SHP77 treated with DMSO at 0.1 percent for 48 hours (cell line): ENCODE measurements at regions not wholly inside any gene's neighbourhood (a gene's known extent, or its start where the extent isn't known, plus 50 kb on each side); places are given as distances from the start of the nearest gene placed in this dataset.

Experiments used
- DNase-seq: peaks from one replicate; lab custom pipeline; 2025; lab: John Stamatoyannopoulos, UW

DNA sequence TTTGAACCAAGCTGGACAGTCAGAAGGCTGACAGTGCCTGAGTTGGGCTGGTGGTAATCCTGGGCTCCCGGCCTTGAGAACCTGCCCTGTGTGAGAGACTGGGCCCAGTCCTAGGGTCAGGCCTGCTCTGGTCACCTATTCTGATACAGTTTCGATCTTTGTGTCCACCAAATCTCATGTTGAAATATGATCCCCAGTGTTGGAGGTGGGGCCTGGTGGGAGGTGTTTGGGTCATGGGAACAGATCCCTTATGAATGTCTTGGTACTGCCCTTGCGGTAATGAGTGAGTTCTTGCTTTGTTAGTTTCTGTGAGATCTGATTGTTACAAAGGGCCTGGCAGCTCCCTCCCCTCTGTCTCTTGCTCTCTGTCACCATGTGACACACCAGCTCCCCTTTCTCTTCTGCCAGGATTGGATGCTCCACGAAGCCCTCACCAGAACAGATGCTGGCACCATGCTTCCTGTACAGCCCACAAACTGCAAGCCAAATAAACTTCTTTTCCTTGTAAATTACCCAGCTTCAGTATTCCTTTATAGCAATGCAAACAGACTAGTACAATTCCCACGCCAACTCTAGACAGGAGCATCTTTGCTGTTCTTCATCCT is 111.8 kb upstream of the ZNF438 start:
- no peak for DNase-seq

DNA sequence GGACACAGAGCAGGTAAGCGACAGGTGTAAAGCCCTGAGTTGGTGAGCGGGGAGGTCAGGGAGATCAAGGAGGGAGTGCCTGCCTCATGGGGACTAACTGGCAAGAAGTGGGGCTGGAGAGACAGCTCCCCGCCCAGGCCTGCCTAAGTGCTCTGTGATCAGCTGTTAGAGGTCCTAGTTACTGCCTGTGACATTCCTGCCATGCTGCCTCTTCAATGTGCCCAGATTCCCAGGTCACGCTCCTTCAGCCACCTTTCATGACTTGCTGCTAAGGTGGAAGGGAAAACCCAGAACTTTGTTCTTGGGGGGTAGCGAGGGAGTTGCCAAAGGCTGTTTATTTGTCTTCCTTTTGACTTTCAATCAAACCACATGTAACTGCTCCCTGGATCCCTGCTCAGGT is 114.3 kb upstream of the ZNF438 start:
- DNase-seq: no peak

DNA sequence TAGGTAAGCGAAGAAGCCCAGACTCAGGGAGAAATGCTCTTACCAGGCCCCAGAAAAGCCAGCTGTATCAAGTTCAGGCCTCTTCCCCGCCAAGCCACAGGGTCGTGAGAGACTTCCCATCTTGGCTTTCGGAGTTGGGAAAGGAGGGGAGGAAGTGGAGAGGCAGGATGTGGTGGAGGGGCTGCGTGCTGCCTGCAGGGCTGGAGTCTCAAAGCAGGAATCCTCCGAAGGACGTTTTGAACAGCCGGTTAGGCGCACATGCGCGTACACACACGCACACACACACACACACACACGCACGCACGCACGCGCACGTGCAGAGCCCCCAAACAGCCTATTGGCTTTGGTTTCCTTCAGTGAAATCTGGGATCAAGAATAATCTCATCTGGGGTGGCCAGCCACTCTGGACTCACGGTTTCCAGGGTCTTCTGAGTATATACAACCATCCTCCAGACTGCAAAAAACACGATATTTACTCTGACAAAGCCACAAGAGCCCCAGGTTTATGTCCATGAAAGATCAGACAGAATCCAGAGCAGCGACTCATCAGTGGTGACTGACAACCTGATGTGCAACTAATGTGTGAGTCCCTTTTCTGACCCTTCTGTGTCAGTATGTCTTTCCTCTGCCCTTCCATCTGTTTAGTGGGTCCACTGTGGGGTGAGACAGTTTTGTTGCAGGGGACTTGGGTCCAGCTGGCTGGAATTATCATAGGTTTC is 115.0 kb upstream of the ZNF438 start:
- DNase-seq: no peak

DNA sequence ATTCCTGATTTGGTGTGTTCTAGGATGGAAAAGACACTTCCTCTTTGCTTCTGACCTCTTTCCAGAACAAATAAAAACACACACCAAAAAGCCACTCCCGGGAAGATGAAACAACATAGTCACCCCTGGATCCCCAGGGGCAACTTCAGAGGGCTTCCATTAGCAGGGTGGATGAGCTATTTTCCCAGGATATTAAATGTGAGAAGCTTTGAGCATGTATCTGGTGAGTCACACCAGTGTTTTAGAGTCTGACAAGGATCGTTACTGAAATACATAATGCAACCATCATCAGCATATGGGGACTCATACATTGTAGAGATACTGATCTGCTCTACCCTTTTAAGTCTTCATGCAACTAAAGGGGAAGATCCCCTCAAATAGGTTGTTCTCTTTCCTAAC is 115.5 kb upstream of the ZNF438 start:
- DNase-seq: no peak

DNA sequence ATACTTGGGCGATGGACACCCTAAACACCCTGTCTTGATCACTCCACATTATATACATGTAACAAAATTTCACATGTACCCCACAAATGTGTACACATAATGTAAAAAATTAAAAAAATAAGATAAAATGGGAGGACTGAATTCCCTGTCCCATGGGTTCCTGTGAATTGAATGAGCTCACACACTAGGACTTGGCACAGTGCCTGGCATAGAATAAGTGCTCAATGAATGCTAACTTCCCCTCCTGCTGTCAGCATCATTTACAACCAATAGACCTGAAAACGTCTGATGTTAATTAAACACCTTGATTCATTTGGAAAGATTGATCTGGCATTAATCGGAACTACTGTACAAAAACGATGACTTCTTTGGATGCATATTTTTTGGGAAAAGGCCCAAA is 117.3 kb upstream of the ZNF438 start:
- DNase-seq: no peak

DNA sequence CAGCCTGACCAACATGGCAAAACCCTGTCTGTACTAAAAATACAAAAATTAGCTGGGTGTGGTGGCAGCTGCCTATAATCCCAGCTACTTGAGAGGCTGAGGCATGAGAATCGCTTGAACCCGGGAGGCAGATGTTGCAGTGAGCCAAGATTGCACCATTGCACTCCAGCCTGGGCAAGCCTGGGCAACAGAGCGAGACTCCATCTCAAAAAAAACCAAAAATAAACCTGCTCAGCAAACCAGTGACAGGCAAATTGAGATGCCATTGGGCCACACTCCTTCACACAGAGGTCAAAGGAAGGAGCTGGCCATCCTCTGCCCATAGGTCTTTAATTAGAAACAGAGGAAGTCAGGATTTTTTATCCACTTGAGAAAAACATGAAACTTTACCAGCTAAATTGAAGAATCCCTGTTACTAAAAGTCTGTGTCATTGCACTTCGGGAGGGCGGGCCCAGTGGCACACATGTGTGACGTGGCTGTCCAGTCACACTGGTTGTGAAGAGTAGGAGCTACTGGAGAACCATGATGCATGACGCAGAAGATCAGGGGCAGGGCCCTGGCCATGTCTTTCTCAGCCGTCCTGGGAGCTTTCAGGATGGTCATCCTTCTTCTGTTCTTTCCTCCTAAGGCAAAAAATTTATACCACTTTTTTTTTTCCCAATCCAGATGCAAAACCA is 118.3 kb upstream of the ZNF438 start:
- DNase-seq: no peak

DNA sequence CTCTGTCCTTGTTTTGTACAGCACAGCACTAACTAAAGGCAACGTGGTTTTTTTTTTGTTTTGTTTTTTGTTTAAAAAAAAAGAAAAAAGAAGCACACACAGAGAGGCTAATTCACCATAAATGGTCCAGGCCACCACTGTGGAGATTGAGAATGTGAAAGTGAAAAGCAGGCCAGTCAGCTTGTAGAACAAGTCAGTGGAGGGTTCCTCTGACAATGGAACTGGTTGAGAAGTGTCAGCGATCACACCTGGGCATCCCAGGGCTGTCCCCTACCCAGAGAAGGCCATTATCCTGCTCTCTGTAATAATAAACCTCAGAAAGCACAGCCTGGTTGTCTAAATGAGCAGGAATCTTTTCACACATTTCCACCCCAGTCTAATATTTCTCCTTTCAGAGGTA is 119.6 kb upstream of the ZNF438 start:
- DNase-seq: no peak

DNA sequence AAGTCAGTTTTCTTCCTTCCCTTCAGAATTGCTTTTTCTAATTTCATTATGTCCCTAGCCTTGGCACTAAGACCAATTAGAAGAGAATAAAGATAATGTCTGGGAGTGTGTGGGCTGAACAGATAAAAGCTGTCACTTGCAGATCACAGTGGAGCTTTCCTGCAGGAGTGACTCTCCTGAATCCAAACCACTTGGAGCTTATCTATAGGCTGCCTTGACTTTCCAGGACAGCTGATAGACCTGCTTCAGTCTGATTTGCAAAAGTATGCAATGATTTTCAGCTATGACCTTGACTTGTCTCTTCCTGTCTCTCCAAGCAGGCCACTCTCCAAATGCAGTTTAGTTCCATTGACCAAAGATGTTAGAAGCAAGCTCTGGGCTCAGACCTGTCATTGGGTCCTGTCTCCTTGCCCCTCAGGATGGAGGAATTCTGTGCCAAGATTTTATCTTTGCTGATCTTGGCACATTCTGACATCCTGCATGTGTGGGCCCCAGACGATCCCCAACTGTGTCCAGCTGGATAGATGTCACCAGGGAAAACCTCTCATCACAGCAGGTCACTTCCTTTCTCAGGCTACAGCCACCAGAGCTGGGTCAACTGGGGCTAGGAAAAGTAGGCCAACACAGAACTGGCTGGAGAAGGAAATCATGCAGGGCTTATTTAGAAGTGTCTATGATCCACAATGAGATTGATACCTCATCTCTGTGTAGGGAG is 120.9 kb upstream of the ZNF438 start:
- no peak for DNase-seq

DNA sequence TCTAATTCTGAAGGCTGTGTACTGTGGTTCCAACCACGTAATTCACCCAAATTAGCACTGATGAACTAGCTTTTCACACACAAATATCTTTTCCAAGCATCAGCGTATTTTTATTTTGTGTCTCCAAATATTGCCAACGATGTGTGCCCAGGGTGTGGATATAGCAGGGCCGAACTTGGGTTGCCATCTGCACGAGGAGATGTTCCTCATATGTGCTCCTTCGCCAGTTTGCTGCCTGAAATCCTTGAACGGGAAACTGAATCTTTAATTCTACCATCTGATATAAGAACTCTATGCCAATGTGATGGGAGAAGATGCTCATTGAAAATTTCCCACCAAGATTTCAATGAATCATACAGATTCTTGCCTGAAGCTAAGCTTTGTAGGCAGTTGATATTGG is 121.5 kb upstream of the ZNF438 start:
- DNase-seq: no peak

DNA sequence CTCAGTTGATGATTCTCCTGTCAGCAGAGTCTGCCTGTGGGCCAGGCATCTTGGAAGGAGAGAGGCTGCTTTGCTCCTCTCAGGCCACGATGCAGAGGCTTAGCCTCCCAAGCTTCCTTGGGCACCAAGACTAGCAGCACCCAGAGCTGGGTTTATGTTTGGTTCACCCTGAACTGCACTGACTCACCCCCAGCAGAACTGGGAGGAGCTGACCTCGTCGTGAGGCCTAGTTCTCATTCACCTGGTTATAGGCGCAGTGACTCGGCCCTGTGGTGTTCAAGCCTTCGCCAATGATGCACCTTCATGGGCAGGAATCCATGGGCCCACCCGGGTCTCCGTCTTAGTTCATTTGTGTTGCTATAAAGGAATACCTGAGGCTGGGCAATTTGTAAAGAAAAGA is 122.0 kb upstream of the ZNF438 start:
- DNase-seq: no peak

DNA sequence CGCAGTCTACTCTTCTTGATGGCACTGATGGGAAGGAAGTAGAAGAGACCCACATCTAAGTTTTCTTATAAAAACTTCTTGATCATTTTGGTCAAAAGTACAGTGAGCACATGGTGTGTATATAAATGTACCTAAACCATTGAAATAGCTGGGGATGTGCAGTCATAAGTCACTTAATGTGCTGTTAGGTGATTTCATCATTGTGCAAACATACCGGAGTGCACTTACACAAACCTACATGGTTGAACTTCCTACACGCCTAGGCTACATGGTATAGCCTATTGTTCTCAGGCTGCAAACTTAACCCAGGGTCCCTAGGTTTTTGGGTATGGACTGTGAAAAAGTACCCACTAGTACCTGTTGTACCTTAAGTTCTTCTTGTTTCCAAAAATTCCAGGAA is 123.3 kb upstream of the ZNF438 start:
- DNase-seq: no peak

DNA sequence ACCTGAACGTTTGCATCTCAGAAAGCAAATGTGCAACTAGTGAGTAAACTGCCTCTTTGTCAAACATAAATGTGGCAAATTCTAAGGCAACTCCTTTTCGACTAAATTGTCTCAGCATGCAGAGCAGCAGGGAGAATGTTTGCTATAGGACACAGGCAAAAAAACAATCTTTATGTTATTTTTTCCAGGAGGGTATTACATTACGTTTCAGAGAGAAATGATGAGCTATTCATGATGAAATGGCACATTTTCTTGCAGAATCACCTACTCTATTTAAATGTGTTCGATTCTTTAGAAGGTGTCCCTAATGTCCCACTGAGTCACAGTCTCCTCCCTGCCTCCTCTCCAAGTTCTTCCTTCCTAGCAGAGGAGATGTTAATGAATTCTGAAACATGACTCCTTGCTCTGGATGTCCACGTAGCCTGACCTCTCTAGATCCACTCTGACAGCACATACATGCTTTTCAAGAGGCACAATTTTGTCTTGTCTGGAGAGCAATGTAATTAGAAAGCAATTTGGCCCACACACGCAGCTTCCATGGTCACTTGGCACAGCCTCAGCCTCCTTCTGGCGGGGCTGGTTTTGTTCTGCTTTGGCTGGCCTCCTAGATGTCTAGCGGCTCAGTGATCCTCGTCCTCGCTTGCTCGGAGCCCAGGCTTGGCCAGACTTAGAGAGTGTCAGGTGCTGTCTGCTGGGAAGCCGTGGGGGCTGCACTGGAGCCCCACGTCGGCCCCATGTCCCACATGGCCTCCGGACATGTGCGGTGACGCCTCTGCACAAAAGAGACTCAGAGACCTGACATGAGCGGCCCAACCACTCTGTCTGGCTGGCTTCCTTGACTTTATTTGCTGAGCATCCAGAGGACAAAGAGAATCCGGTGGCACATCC is 125.7 kb upstream of the ZNF438 start:
- peak; percentile 67 for DNase-seq

DNA sequence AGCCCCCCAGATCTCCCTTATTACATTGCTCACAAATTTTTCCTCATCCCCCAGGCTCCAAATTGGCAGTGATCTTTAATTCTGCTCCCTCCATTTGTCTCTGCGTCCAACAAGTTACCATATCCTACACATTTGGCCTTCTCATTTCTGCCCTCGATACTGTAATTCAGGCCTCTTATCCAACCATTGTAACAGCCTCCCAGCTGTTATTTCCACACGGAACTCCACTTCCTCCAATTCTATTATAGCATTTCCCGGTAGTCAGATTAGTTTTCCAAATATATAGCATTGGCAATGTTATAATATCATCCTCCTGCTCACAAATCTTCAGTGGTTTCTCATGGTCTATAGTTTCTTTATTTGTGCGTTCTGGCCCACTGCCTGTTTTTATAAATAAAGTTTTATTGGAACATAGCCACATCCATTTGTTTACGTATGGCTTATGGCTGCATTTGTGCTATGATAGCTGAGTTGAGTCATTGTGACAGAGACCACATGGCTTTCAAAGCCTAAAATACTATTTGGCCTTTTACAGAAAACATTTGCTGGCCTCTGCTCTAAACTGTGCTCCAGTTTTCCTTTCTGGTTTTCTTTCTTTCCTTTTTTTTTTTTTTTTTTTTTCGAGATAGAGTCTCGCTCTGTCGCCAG is 126.5 kb upstream of the ZNF438 start:
- DNase-seq: peak; percentile 40

DNA sequence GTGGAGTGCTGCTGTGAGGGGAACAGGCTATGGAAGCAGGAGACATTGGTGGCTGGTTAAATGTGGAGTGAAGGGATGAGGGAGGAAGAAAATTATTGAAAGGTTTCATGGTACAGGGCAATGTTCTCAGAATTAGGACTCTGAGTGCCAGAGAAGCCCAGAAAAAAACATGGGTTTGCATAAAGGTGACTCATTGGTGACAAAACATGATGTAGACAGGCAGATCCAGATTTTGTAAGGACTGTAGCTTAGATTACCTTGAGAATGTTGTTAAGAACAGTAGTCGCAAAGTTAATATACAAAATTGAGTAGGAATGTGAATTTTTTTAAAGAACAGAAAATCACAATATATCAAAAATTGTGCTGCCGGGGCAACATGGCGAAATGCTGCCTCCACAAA is 134.9 kb upstream of the ZNF438 start:
- no peak for DNase-seq

DNA sequence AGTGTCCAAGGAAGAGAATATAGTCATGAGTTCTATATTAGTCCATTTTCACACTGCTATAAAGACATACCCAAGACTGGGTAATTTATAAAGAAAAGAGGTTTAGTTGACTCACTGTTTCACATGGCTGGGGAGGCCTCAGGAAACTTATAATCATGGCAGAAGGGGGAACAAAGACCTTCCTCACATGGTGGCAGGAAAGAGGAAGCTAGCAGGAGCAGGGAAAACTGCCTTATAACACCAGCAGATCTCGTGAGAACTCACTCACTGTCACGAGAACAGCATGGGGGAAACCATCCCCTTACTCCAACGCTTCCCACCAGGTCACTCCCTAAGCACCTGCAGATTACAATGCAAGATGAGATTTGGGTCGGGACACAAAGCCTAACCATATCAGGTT is 139.0 kb upstream of the ZNF438 start:
- DNase-seq: no peak

DNA sequence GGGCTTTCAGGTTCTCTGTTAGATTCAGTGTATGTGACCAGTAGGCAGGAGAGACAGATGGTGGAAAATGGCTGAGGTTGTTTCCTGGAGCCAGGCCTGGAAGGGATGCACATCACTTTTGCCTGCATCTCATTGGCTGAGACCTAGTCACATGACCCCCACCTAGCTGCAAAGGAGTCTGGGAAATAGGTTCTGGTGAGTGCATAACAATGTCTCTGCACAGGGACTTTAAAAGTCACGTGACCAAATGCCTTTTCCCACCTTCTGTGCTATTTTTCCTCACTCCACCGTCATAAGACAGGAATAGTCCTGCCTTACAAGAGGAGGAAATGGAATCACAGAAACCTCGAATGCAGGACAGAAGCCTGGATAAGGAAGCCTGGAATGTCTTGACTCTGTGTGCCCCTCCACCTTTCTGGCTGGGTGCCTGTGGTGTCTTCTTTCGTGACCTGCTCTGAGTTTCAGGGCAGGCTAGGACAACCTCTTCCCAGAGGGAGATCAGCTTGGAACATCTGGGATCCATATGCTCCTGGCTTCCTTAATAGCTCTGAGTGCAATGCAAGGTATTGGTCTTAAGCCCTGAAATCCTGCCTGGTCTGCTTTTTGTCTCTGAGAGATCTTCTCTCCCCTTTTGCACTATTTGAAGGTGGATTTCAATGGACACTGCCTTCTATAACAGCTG is 139.9 kb upstream of the ZNF438 start:
- DNase-seq: no peak

DNA sequence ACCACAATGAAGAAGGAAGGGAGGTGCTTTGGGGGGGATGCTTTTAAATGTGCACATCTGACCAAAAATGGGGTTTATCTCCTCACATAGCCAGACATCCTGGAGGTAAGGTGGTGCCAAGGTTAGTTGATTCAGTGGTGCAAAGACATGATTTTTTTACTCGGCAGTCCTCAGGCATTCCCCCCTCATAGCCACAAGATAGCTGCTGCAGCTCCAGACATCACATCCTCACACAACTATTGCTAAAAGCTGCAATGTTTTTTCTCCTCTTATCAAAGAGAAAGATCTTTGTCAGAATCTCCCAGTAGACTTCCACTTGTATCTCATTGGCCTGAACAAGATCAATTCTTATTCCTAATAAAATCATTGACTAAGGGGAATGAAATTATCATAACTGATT is 141.3 kb upstream of the ZNF438 start:
- no peak for DNase-seq

DNA sequence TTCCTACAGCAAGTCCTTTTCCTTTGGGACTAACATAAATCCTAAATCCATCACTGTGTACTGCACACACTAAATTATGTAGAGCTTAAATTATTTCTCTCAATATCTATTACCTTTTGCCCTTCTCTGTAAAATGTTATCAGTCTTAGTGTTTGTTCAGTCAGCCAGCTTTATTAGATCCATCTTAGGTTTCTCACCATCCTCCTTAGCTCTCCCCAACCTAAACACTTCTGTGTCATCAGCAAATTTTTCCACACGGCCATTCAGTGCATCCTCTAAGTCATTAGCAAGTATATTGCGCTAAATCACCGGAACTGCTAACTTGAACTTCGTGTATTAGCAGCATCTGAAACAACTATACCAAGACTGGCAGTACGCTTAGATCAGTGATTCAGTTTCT is 142.1 kb upstream of the ZNF438 start:
- DNase-seq: no peak

DNA sequence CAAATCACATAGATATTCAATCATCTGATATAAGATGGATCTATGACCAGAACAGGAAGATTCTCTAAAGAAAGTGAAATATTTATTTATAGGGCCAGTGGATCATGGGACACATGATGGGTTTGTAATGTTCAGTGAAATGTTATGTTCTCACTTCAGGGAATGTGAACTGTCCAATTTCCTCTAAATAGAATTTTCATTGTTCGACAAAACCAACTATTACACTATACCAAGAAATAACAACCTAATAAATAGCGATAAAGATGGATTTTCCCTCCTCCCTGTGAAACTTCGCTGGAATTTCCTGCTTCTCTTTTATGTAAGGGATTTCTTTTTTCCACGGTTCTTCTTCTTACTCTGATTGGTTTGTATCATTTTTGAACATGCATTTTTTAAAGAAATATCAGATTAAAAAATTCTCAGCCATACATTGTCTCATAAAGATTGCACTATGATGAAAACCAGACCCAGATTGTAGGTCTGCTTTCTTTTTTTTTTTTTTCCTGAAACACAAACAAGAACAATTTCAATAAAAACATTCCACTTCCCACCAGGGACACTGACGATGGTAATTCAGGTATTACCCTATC is 139.8 kb upstream of the ZEB1 start:
- DNase-seq: no peak

DNA sequence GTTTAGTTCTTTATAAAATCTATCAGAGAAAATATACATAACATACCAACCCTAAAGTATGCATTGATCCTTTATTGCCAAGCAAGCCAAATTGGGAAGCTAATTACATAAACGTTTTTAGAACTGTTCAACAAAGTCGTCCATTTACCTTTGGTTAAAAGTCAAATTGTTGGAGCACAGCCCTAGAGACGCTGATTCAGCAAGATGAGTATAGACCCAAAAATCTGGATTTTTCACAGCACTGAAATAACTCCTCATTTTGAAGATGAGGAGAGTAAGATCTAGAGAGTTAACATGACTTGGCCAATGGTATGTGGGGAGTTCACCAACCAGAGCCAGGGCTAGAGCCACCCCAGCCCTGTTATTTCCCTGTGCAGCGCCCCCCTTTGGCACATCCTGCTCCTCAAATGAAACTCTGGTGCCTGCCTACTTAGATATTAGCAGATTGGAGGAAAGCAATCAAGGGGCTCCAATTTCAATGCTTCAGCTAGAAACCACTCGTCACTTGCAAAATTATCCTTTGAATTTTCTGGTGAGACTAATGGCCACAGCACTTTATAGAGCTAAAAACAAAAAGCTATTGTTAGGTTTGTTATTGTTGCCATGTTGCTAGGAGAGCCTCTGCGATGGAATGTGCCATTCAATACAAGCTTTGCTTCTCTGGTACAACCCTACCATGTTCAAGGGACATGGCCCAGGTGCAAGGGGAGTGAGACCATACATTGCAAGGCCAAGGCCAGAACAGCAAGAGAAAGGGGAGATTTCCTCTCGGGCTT is 132.6 kb upstream of the ZEB1 start:
- no peak for DNase-seq
